BE2C (cell line): ENCODE measurements at regions not wholly inside any gene's neighbourhood (a gene's known extent, or its start where the extent isn't known, plus 50 kb on each side); places are given as distances from the start of the nearest gene placed in this dataset.

Experiments
- DNase-seq: peaks from one replicate; pipeline ENCODE4 v3.0.0-alpha.2; 2020
- H3K27me3 ChIP-seq: fragments of 250-450 bp; sonication (Bioruptor Pico); 2 replicates; pipeline ENCODE4 v1.5.1; 2020; ENCODE audit warnings: mild to moderate bottlenecking
- H3K36me3 ChIP-seq: fragments of 250-450 bp; sonication (Bioruptor Pico); 2 replicates; pipeline ENCODE4 v1.5.1; 2020; ENCODE audit warnings: mild to moderate bottlenecking
- H3K4me1 ChIP-seq: fragments of 250-450 bp; sonication (Bioruptor Pico); 2 replicates; pipeline ENCODE4 v1.5.1; 2020
- H3K4me3 ChIP-seq: 2 replicates; pipeline ENCODE4 v1.5.1; 2011; ENCODE audit warnings: low read depth, low read length
- H3K9me3 ChIP-seq: fragments of 250-450 bp; sonication (Bioruptor Pico); 2 replicates; pipeline ENCODE4 v1.5.1; 2020
- CTCF ChIP-seq: IDR thresholded peaks from 2 replicates; pipeline ENCODE4 v1.5.1; 2012; ENCODE audit warnings: mild to moderate bottlenecking, low read depth, low read length

GRCh38 chr3:68345781-68346180 is 586.6 kb downstream of the TAFA4 start:
- TF ChIP-seq CTCF: no peak
- Histone ChIP-seq H3K36me3 (no peaks in the 10 kb centered on the region), H3K4me3 (no peak overlapping the region), H3K9me3 (no peaks in the 10 kb centered on the region), H3K4me1 (no peaks in the 10 kb centered on the region), H3K27me3 (no peaks in the 10 kb centered on the region)
- no peak for DNase-seq

- no peak for DNase-seq
- Histone ChIP-seq H3K27me3 (no peaks in the 10 kb centered on the region), H3K4me3 (no peak overlapping the region), H3K9me3 (no peaks in the 10 kb centered on the region), H3K36me3 (no peaks in the 10 kb centered on the region), H3K4me1 (no peaks in the 10 kb centered on the region)
- TF ChIP-seq CTCF: no peak
Observed at GRCh38 chr3:68342426-68342825, 589.9 kb downstream of the TAFA4 start.

- DNase-seq: no peak
- H3K9me3 ChIP-seq: no peaks in the 10 kb centered on the region
- no peak overlapping the region for H3K4me3 ChIP-seq
- no peaks in the 10 kb centered on the region for H3K27me3 ChIP-seq
- no peaks in the 10 kb centered on the region for H3K36me3 ChIP-seq
- no peak for TF ChIP-seq CTCF
- no peaks in the 10 kb centered on the region for H3K4me1 ChIP-seq
Observed at GRCh38 chr3:68336042-68336441, 596.3 kb downstream of the TAFA4 start.

- Histone ChIP-seq H3K36me3 (no peaks in the 10 kb centered on the region), H3K27me3 (no peaks in the 10 kb centered on the region), H3K4me1 (no peaks in the 10 kb centered on the region), H3K9me3 (no peaks in the 10 kb centered on the region), H3K4me3 (no peak overlapping the region)
- DNase-seq: no peak
- TF ChIP-seq CTCF: no peak
Observed at GRCh38 chr3:68334367-68334986, 597.9 kb downstream of the TAFA4 start.

GRCh38 chr3:68328049-68328448 is 604.3 kb downstream of the TAFA4 start:
- H3K4me1 ChIP-seq: no peaks in the 10 kb centered on the region
- TF ChIP-seq CTCF: no peak
- H3K4me3 ChIP-seq: no peak overlapping the region
- H3K27me3 ChIP-seq: no peaks in the 10 kb centered on the region
- H3K9me3 ChIP-seq: no peaks in the 10 kb centered on the region
- no peak for DNase-seq
- no peaks in the 10 kb centered on the region for H3K36me3 ChIP-seq

GRCh38 chr3:68315964-68316363 is 616.4 kb downstream of the TAFA4 start:
- no peak for TF ChIP-seq CTCF
- H3K4me3 ChIP-seq: no peak overlapping the region
- H3K27me3 ChIP-seq: no peaks in the 10 kb centered on the region
- no peaks in the 10 kb centered on the region for H3K36me3 ChIP-seq
- DNase-seq: no peak
- H3K9me3 ChIP-seq: no peaks in the 10 kb centered on the region
- H3K4me1 ChIP-seq: no peaks in the 10 kb centered on the region
